ENCODE measurements at regions not wholly inside any gene's neighbourhood (a gene's known extent, or its start where the extent isn't known, plus 50 kb on each side); places are given as distances from the start of the nearest gene placed in this dataset.

DNA sequence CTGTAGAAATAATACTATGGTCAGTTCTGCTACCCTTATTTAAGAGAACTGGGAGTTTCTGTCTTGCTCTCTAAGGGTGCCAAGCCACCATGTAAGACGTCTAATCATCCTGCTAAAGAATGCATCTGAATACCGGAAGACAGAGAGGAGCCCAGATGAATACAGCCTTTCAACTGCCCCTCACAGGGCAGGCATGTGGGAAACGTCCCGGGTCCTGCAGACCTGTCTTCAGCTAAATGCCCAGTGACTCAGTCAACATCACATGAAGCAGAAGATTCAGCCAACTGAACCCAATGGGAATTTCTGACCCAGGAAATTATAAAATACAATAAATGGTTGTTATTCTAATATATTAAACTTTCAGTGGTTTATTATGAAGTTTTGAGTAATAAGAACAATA lies 2141.0 kb upstream of the AGA start:
- no peak overlapping the region for H3K14ac ChIP-seq (ENCODE audit: low read length)
- H3K4me1 ChIP-seq (ENCODE audit: control insufficient read depth in 2 of 2, insufficient read depth in 1 of 2, low read depth in 1 of 2, low read length in 2 of 2) = peaks cover 0 to 7% of the 10 kb centered on the region in 2 donors
- no peak overlapping the region for H2BK12ac ChIP-seq (ENCODE audit: low read length)
- H4K91ac ChIP-seq (ENCODE audit: low read depth, low read length, poor library complexity) = no peak overlapping the region
- H3K18ac ChIP-seq (ENCODE audit: low read length) = no peak overlapping the region
- no peak for DNase-seq (ENCODE audit: low spot score)
- no CpG with 5 or more reads among the region's 4 CpGs for WGBS, 2 donors (ENCODE audit: extremely low coverage in 2 of 2, insufficient read length in 2 of 2, insufficient replicate concordance in 1 of 2)
- H3K36me3 ChIP-seq (replicated peaks in 1 of 2; ENCODE audit: control insufficient read depth in 2 of 2, insufficient read depth in 2 of 2, low read length in 2 of 2) = no peaks in the 10 kb centered on the region
- H2BK5ac ChIP-seq (ENCODE audit: low read length) = no peak overlapping the region
- no peak overlapping the region for H3K27ac ChIP-seq (replicated peaks; ENCODE audit: low read length)
- H2BK15ac ChIP-seq (ENCODE audit: low read length) = no peak overlapping the region
- H3K23ac ChIP-seq (ENCODE audit: low read depth, low read length, poor library complexity) = no peak overlapping the region
- H3K4ac ChIP-seq (ENCODE audit: low read length) = no peak overlapping the region
- H2BK120ac ChIP-seq (ENCODE audit: low read depth, low read length) = no peak overlapping the region
- H3K4me3 ChIP-seq (ENCODE audit: low read length in 2 of 2) = no peak overlapping the region
- H3K79me1 ChIP-seq (ENCODE audit: low read depth, low read length) = no peaks in the 10 kb centered on the region
- H3K4me2 ChIP-seq (ENCODE audit: insufficient read depth, low read length, poor library complexity, severe bottlenecking) = no peak overlapping the region
- peak overlapping the region; percentile 70 for H2AFZ ChIP-seq (ENCODE audit: low read length)
- H3K9me3 ChIP-seq (replicated peaks in 1 of 2; ENCODE audit: control insufficient read depth in 2 of 2, insufficient read depth in 1 of 2, low read depth in 1 of 2, low read length in 2 of 2) = no peaks in the 10 kb centered on the region
- no peak overlapping the region for H2AK5ac ChIP-seq (ENCODE audit: low read depth, low read length)
- no peak overlapping the region for H4K8ac ChIP-seq (ENCODE audit: low read depth, low read length)
- no peak overlapping the region for H3K9ac ChIP-seq (ENCODE audit: low read depth, low read length, poor library complexity)
- H3K27me3 ChIP-seq (ENCODE audit: control insufficient read depth in 3 of 3, insufficient read depth in 3 of 3, low read depth in 1 of 3, low read length in 3 of 3) = no peaks in the 10 kb centered on the region

DNA sequence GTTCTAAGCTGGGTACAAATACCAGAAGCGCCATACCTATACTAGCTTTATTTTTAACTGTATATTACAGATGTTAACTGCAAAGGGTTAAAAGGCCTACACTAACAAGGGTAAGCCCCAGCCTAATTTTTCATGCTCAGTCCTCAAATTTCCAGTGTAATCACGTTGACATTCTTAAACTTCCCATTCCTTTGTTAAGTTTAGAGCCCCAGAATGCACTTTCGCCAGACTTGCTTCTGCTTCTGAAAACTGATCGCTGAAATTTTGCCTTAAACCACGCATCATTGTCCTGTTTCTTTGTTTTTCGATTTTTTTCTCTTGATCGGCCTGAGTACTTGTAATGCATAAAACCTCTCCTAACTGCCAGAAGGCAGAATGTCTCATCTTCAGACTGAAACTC lies 2141.9 kb upstream of the AGA start:
- no peak overlapping the region for H2AK5ac ChIP-seq (ENCODE audit: low read depth, low read length)
- H3K4ac ChIP-seq (ENCODE audit: low read length) = no peak overlapping the region
- H3K9ac ChIP-seq (ENCODE audit: low read depth, low read length, poor library complexity) = no peak overlapping the region
- no peak overlapping the region for H4K91ac ChIP-seq (ENCODE audit: low read depth, low read length, poor library complexity)
- no peak overlapping the region for H3K4me2 ChIP-seq (ENCODE audit: insufficient read depth, low read length, poor library complexity, severe bottlenecking)
- no peaks in the 10 kb centered on the region for H3K9me3 ChIP-seq (replicated peaks in 1 of 2; ENCODE audit: control insufficient read depth in 2 of 2, insufficient read depth in 1 of 2, low read depth in 1 of 2, low read length in 2 of 2)
- H2BK120ac ChIP-seq (ENCODE audit: low read depth, low read length) = no peak overlapping the region
- no peak overlapping the region for H3K23ac ChIP-seq (ENCODE audit: low read depth, low read length, poor library complexity)
- peaks cover 0 to 7% of the 10 kb centered on the region in 2 donors for H3K4me1 ChIP-seq (ENCODE audit: control insufficient read depth in 2 of 2, insufficient read depth in 1 of 2, low read depth in 1 of 2, low read length in 2 of 2)
- no peak overlapping the region for H2BK15ac ChIP-seq (ENCODE audit: low read length)
- H2BK12ac ChIP-seq (ENCODE audit: low read length) = no peak overlapping the region
- DNase-seq (ENCODE audit: low spot score) = no peak
- H3K27me3 ChIP-seq (ENCODE audit: control insufficient read depth in 3 of 3, insufficient read depth in 3 of 3, low read depth in 1 of 3, low read length in 3 of 3) = no peaks in the 10 kb centered on the region
- no peak overlapping the region for H3K18ac ChIP-seq (ENCODE audit: low read length)
- no peak overlapping the region for H4K8ac ChIP-seq (ENCODE audit: low read depth, low read length)
- H3K4me3 ChIP-seq (ENCODE audit: low read length in 2 of 2) = no peak overlapping the region
- no CpG with 5 or more reads among the region's 7 CpGs for WGBS, 2 donors (ENCODE audit: extremely low coverage in 2 of 2, insufficient read length in 2 of 2, insufficient replicate concordance in 1 of 2)
- peak overlapping the region; percentile 63 for H2AFZ ChIP-seq (ENCODE audit: low read length)
- H3K27ac ChIP-seq (replicated peaks; ENCODE audit: low read length) = no peak overlapping the region
- no peaks in the 10 kb centered on the region for H3K36me3 ChIP-seq (replicated peaks in 1 of 2; ENCODE audit: control insufficient read depth in 2 of 2, insufficient read depth in 2 of 2, low read length in 2 of 2)
- no peak overlapping the region for H2BK5ac ChIP-seq (ENCODE audit: low read length)
- no peaks in the 10 kb centered on the region for H3K79me1 ChIP-seq (ENCODE audit: low read depth, low read length)
- no peak overlapping the region for H3K14ac ChIP-seq (ENCODE audit: low read length)

DNA sequence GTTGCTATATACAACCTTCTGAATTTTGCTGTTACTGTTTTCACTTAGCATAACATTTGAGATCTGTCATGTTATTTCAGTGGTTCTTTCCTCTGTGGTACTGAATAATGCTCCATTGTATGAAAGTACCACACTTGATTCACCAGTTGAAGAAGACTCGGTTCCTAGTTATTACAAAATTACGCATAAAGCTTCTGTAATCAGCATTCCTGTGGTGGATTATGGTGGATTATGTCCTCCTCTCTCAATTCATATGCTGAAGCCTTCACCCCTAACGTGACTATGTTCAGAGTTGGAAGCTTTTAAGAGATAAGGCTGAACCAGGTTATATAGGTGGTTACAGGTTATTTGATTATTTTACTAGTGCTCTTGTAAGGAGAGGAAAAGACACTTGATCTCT lies 2143.5 kb upstream of the AGA start:
- Histone ChIP-seq H3K27ac (replicated peaks; ENCODE audit: low read length) (no peak overlapping the region), H3K9me3 (replicated peaks in 1 of 2; ENCODE audit: control insufficient read depth in 2 of 2, insufficient read depth in 1 of 2, low read depth in 1 of 2, low read length in 2 of 2) (no peaks in the 10 kb centered on the region), H2BK12ac (ENCODE audit: low read length) (no peak overlapping the region), H3K23ac (ENCODE audit: low read depth, low read length, poor library complexity) (no peak overlapping the region), H4K91ac (ENCODE audit: low read depth, low read length, poor library complexity) (no peak overlapping the region), H4K8ac (ENCODE audit: low read depth, low read length) (no peak overlapping the region), H3K4ac (ENCODE audit: low read length) (no peak overlapping the region), H3K36me3 (replicated peaks in 1 of 2; ENCODE audit: control insufficient read depth in 2 of 2, insufficient read depth in 2 of 2, low read length in 2 of 2) (no peaks in the 10 kb centered on the region), H3K4me3 (ENCODE audit: low read length in 2 of 2) (no peak overlapping the region), H3K27me3 (ENCODE audit: control insufficient read depth in 3 of 3, insufficient read depth in 3 of 3, low read depth in 1 of 3, low read length in 3 of 3) (no peaks in the 10 kb centered on the region), H3K14ac (ENCODE audit: low read length) (no peak overlapping the region), H2BK120ac (ENCODE audit: low read depth, low read length) (no peak overlapping the region), H3K4me1 (ENCODE audit: control insufficient read depth in 2 of 2, insufficient read depth in 1 of 2, low read depth in 1 of 2, low read length in 2 of 2) (peaks cover 0 to 7% of the 10 kb centered on the region in 2 donors), H3K9ac (ENCODE audit: low read depth, low read length, poor library complexity) (no peak overlapping the region), H3K4me2 (ENCODE audit: insufficient read depth, low read length, poor library complexity, severe bottlenecking) (no peak overlapping the region), H3K18ac (ENCODE audit: low read length) (no peak overlapping the region), H2BK5ac (ENCODE audit: low read length) (no peak overlapping the region), H2AFZ (ENCODE audit: low read length) (no peak overlapping the region), H2AK5ac (ENCODE audit: low read depth, low read length) (no peak overlapping the region), H3K79me1 (ENCODE audit: low read depth, low read length) (no peaks in the 10 kb centered on the region), H2BK15ac (ENCODE audit: low read length) (no peak overlapping the region)
- no peak for DNase-seq (ENCODE audit: low spot score)
- WGBS, 2 donors (ENCODE audit: extremely low coverage in 2 of 2, insufficient read length in 2 of 2, insufficient replicate concordance in 1 of 2) = no CpG with 5 or more reads among the region's 3 CpGs

DNA sequence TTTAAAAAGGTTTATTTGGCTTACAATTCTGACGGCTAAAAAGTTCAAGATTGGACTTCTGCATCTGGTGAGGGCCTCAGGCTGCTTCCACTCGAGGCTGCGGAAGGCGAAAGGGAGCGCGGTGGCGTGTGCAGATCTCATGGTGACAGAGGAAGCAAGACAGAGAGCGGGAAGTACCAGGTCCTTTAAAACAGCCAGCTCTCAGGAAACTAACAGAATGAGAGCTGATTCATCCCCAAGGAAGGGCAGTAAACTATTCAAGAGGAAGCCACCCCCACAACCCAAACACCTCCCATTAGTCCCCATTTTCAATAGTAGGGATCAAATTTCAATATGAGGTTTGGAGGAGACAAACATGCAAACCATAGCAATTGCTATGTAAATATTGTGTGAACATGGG lies 2144.2 kb upstream of the AGA start:
- DNase-seq (ENCODE audit: low spot score) = no peak

More for the DNA sequence above, 2144.2 kb upstream of the AGA start:
- H2AFZ ChIP-seq (ENCODE audit: low read length) = peak overlapping the region; percentile 59
- no peak overlapping the region for H4K91ac ChIP-seq (ENCODE audit: low read depth, low read length, poor library complexity)
- H3K4me1 ChIP-seq (ENCODE audit: control insufficient read depth in 2 of 2, insufficient read depth in 1 of 2, low read depth in 1 of 2, low read length in 2 of 2) = peaks cover 0 to 7% of the 10 kb centered on the region in 2 donors
- H2AK5ac ChIP-seq (ENCODE audit: low read depth, low read length) = no peak overlapping the region
- no peak overlapping the region for H3K9ac ChIP-seq (ENCODE audit: low read depth, low read length, poor library complexity)
- H2BK15ac ChIP-seq (ENCODE audit: low read length) = no peak overlapping the region
- no peak overlapping the region for H3K27ac ChIP-seq (replicated peaks; ENCODE audit: low read length)
- no peak overlapping the region for H3K14ac ChIP-seq (ENCODE audit: low read length)
- H3K4ac ChIP-seq (ENCODE audit: low read length) = no peak overlapping the region
- no CpG with 5 or more reads among the region's 8 CpGs for WGBS, 2 donors (ENCODE audit: extremely low coverage in 2 of 2, insufficient read length in 2 of 2, insufficient replicate concordance in 1 of 2)
- H3K4me2 ChIP-seq (ENCODE audit: insufficient read depth, low read length, poor library complexity, severe bottlenecking) = no peak overlapping the region
- H3K36me3 ChIP-seq (replicated peaks in 1 of 2; ENCODE audit: control insufficient read depth in 2 of 2, insufficient read depth in 2 of 2, low read length in 2 of 2) = no peaks in the 10 kb centered on the region
- H3K9me3 ChIP-seq (replicated peaks in 1 of 2; ENCODE audit: control insufficient read depth in 2 of 2, insufficient read depth in 1 of 2, low read depth in 1 of 2, low read length in 2 of 2) = peaks cover 0 to 4% of the 10 kb centered on the region in 2 donors
- H3K4me3 ChIP-seq (ENCODE audit: low read length in 2 of 2) = no peak overlapping the region
- no peak overlapping the region for H3K23ac ChIP-seq (ENCODE audit: low read depth, low read length, poor library complexity)
- H3K79me1 ChIP-seq (ENCODE audit: low read depth, low read length) = no peaks in the 10 kb centered on the region
- H2BK12ac ChIP-seq (ENCODE audit: low read length) = no peak overlapping the region
- H3K27me3 ChIP-seq (ENCODE audit: control insufficient read depth in 3 of 3, insufficient read depth in 3 of 3, low read depth in 1 of 3, low read length in 3 of 3) = no peaks in the 10 kb centered on the region
- no peak overlapping the region for H2BK120ac ChIP-seq (ENCODE audit: low read depth, low read length)
- no peak overlapping the region for H3K18ac ChIP-seq (ENCODE audit: low read length)
- H2BK5ac ChIP-seq (ENCODE audit: low read length) = no peak overlapping the region
- no peak overlapping the region for H4K8ac ChIP-seq (ENCODE audit: low read depth, low read length)

Measured in neuronal stem cell (in vitro differentiated cells).